ENCODE measurements at regions not wholly inside any gene's neighbourhood (a gene's known extent, or its start where the extent isn't known, plus 50 kb on each side); places are given as distances from the start of the nearest gene placed in this dataset.

DNA sequence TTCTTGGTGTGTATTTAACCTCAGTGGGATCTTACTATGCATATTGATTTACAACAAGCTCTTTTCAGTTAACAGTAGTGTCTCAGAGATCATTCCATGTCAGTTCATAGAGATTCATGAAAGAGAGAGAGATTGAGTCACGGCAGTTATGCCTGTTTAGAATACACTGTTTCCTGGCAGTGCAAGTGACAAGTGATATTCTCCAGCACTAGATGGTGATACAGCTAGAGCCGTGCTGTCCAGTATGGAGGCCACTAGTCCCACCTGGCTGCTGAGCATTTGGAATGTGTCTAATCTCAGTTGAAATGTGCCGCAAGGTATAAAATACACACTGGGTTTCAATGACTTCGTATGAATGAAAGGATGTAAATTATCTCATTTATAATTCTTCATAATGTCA, 184.4 kb downstream of the SUDS3 start:
- ChIA-PET CTCF (ENCODE audit: partially characterized antibody) (interaction anchor here (0.9 kb wide), 1 partner anchor 124 kb away, joined by 3 read pairs; no protein-coding TSS in a partner anchor), POLR2A (ENCODE audit: partially characterized antibody) (no interaction called here)
- Histone ChIP-seq H3K4me3 (ENCODE audit: extremely low read depth in 1 of 4, insufficient read depth in 2 of 4, low read depth in 3 of 4, low read length in 4 of 4) (no peak overlapping the region), H4K20me1 (replicated peaks in 1 of 2; ENCODE audit: control insufficient read depth in 1 of 2, insufficient read depth in 2 of 2, low read length in 2 of 2) (no peaks in the 10 kb centered on the region), H3K23me2 (ENCODE audit: low read depth, low read length) (no peaks in the 10 kb centered on the region), H3K18ac (ENCODE audit: extremely low read depth, low read length) (no peak overlapping the region), H3K56ac (replicated peaks; ENCODE audit: insufficient read length, low read depth, low read length) (no peak overlapping the region), H3K27ac (ENCODE audit: low read depth, low read length) (no peak overlapping the region), H3K9ac (replicated peaks in 1 of 4; ENCODE audit: extremely low read depth in 1 of 4, low read depth in 3 of 4, low read length in 3 of 4) (no peak overlapping the region), H2BK120ac (replicated peaks; ENCODE audit: low read depth, low read length) (no peak overlapping the region), H3K4ac (replicated peaks; ENCODE audit: insufficient read length, low read depth, low read length) (no peak overlapping the region), H3K79me1 (ENCODE audit: low read depth, low read length) (no peaks in the 10 kb centered on the region), H3K23ac (ENCODE audit: insufficient read length) (no peak overlapping the region), H2BK12ac (ENCODE audit: low read depth, low read length) (no peak overlapping the region), H2BK15ac (ENCODE audit: low read length) (no peak overlapping the region), H4K5ac (ENCODE audit: insufficient read length, low read depth, low read length) (no peak overlapping the region), H2BK20ac (ENCODE audit: low read length) (no peak overlapping the region), H2AFZ (ENCODE audit: low read length) (no peak overlapping the region), H2AK5ac (ENCODE audit: low read depth, low read length) (no peak overlapping the region), H3K14ac (ENCODE audit: insufficient read length) (no peak overlapping the region), H3K4me1 (replicated peaks in 1 of 4; ENCODE audit: control insufficient read depth in 3 of 4, insufficient read depth in 4 of 4, low read length in 3 of 4) (no peaks in the 10 kb centered on the region; a peak in 1 of 7 replicates), H3K9me3 (ENCODE audit: insufficient read depth in 2 of 2, low read depth in 1 of 2, low read length in 1 of 2) (no peaks in the 10 kb centered on the region; a peak in 1 of 4 replicates), H4K91ac (replicated peaks; ENCODE audit: insufficient read length, low read length) (no peak overlapping the region), H3K4me2 (ENCODE audit: insufficient read depth in 1 of 2, low read depth in 2 of 2, low read length in 2 of 2) (no peak overlapping the region), H3K79me2 (ENCODE audit: control insufficient read depth in 1 of 2, insufficient read depth in 2 of 2, low read length in 2 of 2) (no peaks in the 10 kb centered on the region), H2BK5ac (ENCODE audit: low read depth, low read length) (no peak overlapping the region), H4K8ac (ENCODE audit: extremely low read depth, insufficient read depth, low read length) (no peak overlapping the region), H3K27me3 (replicated peaks in 1 of 4; ENCODE audit: control insufficient read depth in 3 of 4, extremely low read depth in 1 of 4, insufficient read depth in 3 of 4, low read length in 3 of 4) (no peaks in the 10 kb centered on the region), H3K36me3 (ENCODE audit: control insufficient read depth in 2 of 4, insufficient read depth in 4 of 4, low read length in 3 of 4) (no peaks in the 10 kb centered on the region)
- TF ChIP-seq GABPA (IDR thresholded peaks at IDR 0.05; ENCODE audit: borderline replicate concordance, insufficient read depth, low read length) (no peak), EZH2 (IDR thresholded peaks at IDR 0.05; ENCODE audit: low read depth, low read length, severe bottlenecking) (no peak), FOSL1 (IDR thresholded peaks at IDR 0.05; ENCODE audit: insufficient read depth, low read depth, low read length) (no peak), SIRT6 (IDR thresholded peaks at IDR 0.05; ENCODE audit: low read length) (no peak), SIX5 (IDR thresholded peaks at IDR 0.05; ENCODE audit: low read depth, low read length) (no peak), CREB1 (IDR thresholded peaks at IDR 0.05) (no peak), EP300 (IDR thresholded peaks at IDR 0.05; ENCODE audit: borderline replicate concordance in 1 of 2, low read depth in 2 of 2, low read length in 2 of 2) (no peak), CBX5 (IDR thresholded peaks at IDR 0.05; ENCODE audit: low read depth, low read length) (no peak), POLR2A (IDR thresholded peaks at IDR 0.05; ENCODE audit: control extremely low read depth in 1 of 2, low read depth in 2 of 2, low read length in 2 of 2) (no peak), ZNF274 (IDR thresholded peaks at IDR 0.05; ENCODE audit: borderline replicate concordance, extremely low read depth, low read length) (no peak), GTF2F1 (IDR thresholded peaks at IDR 0.05; ENCODE audit: borderline replicate concordance, low read depth, low read length) (no peak)
- FAIRE-seq (no peak), DNase-seq (ENCODE audit: low read depth in 1 of 2, low spot score in 2 of 2) (no peak)
- 96% methylated on average over 4 of the region's 4 CpGs; no CpG with 5 or more reads in 1 of the 2 experiments for WGBS, 2 experiments (ENCODE audit: extremely low coverage in 1 of 2, insufficient coverage in 1 of 2, insufficient read length in 1 of 2, insufficient replicate concordance in 2 of 2, low coverage in 1 of 2, low lambda C conversion rate in 2 of 2, missing lambda C conversion rate in 1 of 2)
